Left ventricle myocardium inferior (tissue), 1 donor: ENCODE measurements at regions not wholly inside any gene's neighbourhood (a gene's known extent, or its start where the extent isn't known, plus 50 kb on each side); places are given as distances from the start of the nearest gene placed in this dataset.

Experiments
- DNase-seq: peaks from one replicate; pipeline ENCODE4 v3.0.0-alpha.2; 2020
- H3K27ac ChIP-seq: fragments of 200-600 bp; replicated peaks from 2 replicates; pipeline ENCODE4 v1.8.0; 2021
- H3K27me3 ChIP-seq: fragments of 200-600 bp; 2 replicates; pipeline ENCODE4 v1.8.0; 2021; ENCODE audit warnings: low read depth
- H3K36me3 ChIP-seq: fragments of 200-600 bp; 2 replicates; pipeline ENCODE4 v1.8.0; 2021
- H3K4me1 ChIP-seq: fragments of 200-600 bp; 2 replicates; pipeline ENCODE4 v1.8.0; 2021
- H3K4me3 ChIP-seq: fragments of 200-600 bp; 2 replicates; pipeline ENCODE4 v1.8.0; 2021; ENCODE audit warnings: mild to moderate bottlenecking, moderate library complexity
- H3K9me3 ChIP-seq: fragments of 200-600 bp; replicated peaks from 2 replicates; pipeline ENCODE4 v1.8.0; 2021
- CTCF ChIP-seq: fragments of 200-600 bp; IDR thresholded peaks from 2 replicates; pipeline ENCODE4 v1.8.0; 2021; ENCODE audit warnings: antibody characterized with exemption, mild to moderate bottlenecking, borderline replicate concordance
- intact Hi-C: fragments of 100-400 bp; cut with micrococcal nuclease; formaldehyde crosslinking; loops from one replicate; pipeline ENCODE4 v1.11.0; 2022
- donor health status: DM: no; HTN: yes; CAD: no; lungs with severe emphysema.

- Histone ChIP-seq H3K9me3 (no peaks in the 10 kb centered on the region), H3K27me3 (no peaks in the 10 kb centered on the region), H3K4me3 (no peak overlapping the region), H3K4me1 (peaks cover 19% of the 10 kb centered on the region), H3K36me3 (peaks cover 3% of the 10 kb centered on the region), H3K27ac (no peak overlapping the region)
- DNase-seq = no peak
- no peak for TF ChIP-seq CTCF
- intact Hi-C loops = no loop called here
These were observed 102.7 kb upstream of the UMPS start for GRCh38 chr3:124627501-124627908.

GRCh38 chr3:124628863-124629262 lies 101.4 kb upstream of the UMPS start:
- Histone ChIP-seq H3K4me3 (no peak overlapping the region), H3K9me3 (no peaks in the 10 kb centered on the region), H3K27ac (no peak overlapping the region), H3K4me1 (peaks cover 19% of the 10 kb centered on the region), H3K36me3 (peaks cover 17% of the 10 kb centered on the region), H3K27me3 (no peaks in the 10 kb centered on the region)
- TF ChIP-seq CTCF = no peak
- intact Hi-C loops = no loop called here
- DNase-seq = no peak

- DNase-seq = no peak
- peaks cover 19% of the 10 kb centered on the region for H3K4me1 ChIP-seq
- no peak overlapping the region for H3K27ac ChIP-seq
- H3K9me3 ChIP-seq = no peaks in the 10 kb centered on the region
- no peak for TF ChIP-seq CTCF
- intact Hi-C loops = no loop called here
- H3K36me3 ChIP-seq = peaks cover 23% of the 10 kb centered on the region
- no peaks in the 10 kb centered on the region for H3K27me3 ChIP-seq
- no peak overlapping the region for H3K4me3 ChIP-seq
These were observed 100.8 kb upstream of the UMPS start for GRCh38 chr3:124629497-124629896.

GRCh38 chr3:124630960-124631359 lies 99.3 kb upstream of the UMPS start:
- no peak overlapping the region for H3K4me3 ChIP-seq
- TF ChIP-seq CTCF = no peak
- no peaks in the 10 kb centered on the region for H3K9me3 ChIP-seq
- no peak for DNase-seq
- H3K36me3 ChIP-seq = peaks cover 32% of the 10 kb centered on the region
- no peak overlapping the region for H3K27ac ChIP-seq
- intact Hi-C loops = no loop called here
- peaks cover 19% of the 10 kb centered on the region for H3K4me1 ChIP-seq
- H3K27me3 ChIP-seq = no peaks in the 10 kb centered on the region

- TF ChIP-seq CTCF = no peak
- no peak overlapping the region for H3K27ac ChIP-seq
- no peak for DNase-seq
- peaks cover 18% of the 10 kb centered on the region for H3K4me1 ChIP-seq
- peaks cover 32% of the 10 kb centered on the region for H3K36me3 ChIP-seq
- H3K27me3 ChIP-seq = no peaks in the 10 kb centered on the region
- intact Hi-C loops = no loop called here
- no peak overlapping the region for H3K4me3 ChIP-seq
- no peaks in the 10 kb centered on the region for H3K9me3 ChIP-seq
These were observed 98.5 kb upstream of the UMPS start for GRCh38 chr3:124631727-124632126.
